ENCODE measurements at regions not wholly inside any gene's neighbourhood (a gene's known extent, or its start where the extent isn't known, plus 50 kb on each side); places are given as distances from the start of the nearest gene placed in this dataset.

- Histone ChIP-seq H3K36me3 (ENCODE audit: control insufficient read depth, low read length) (no peaks in the 10 kb centered on the region), H3K9me3 (ENCODE audit: control insufficient read depth, insufficient read depth, low read length) (no peaks in the 10 kb centered on the region), H3K27me3 (ENCODE audit: control insufficient read depth, low read length) (no peaks in the 10 kb centered on the region), H3K4me3 (ENCODE audit: low read length) (no peak overlapping the region), H4K20me1 (ENCODE audit: control insufficient read depth, insufficient read depth, low read depth, low read length) (no peaks in the 10 kb centered on the region), H3K79me2 (ENCODE audit: control insufficient read depth, low read length) (no peaks in the 10 kb centered on the region), H3K9me2 (replicated peaks; ENCODE audit: control insufficient read depth, low read length) (no peaks in the 10 kb centered on the region), H3F3A (ENCODE audit: control insufficient read depth, insufficient read depth) (no peaks in the 10 kb centered on the region), H3K4me1 (ENCODE audit: control insufficient read depth, low read length) (no peaks in the 10 kb centered on the region), H3K27ac (ENCODE audit: low read depth, low read length) (no peak overlapping the region), H3K4me2 (ENCODE audit: low read length) (no peak overlapping the region)
- TF ChIP-seq CTCF (IDR thresholded peaks at IDR 0.05; ENCODE audit: low read depth, low read length, poor library complexity, severe bottlenecking) (no peak), EZH2phosphoT487 (IDR thresholded peaks at IDR 0.05; ENCODE audit: borderline replicate concordance, low read length) (no peak)
These were observed 232.7 kb upstream of the MAP2 start for GRCh38 chr2:209191139-209191538.

- Histone ChIP-seq H3K36me3 (ENCODE audit: control insufficient read depth, low read length) (no peaks in the 10 kb centered on the region), H3K4me2 (ENCODE audit: low read length) (no peak overlapping the region)
These were observed 229.1 kb upstream of the MAP2 start for GRCh38 chr2:209194717-209195116.

GRCh38 chr2:209208211-209208610 is 215.6 kb upstream of the MAP2 start:
- H3K27me3 ChIP-seq (ENCODE audit: control insufficient read depth, low read length), result no peaks in the 10 kb centered on the region
- H3K9me2 ChIP-seq (replicated peaks; ENCODE audit: control insufficient read depth, low read length), result no peaks in the 10 kb centered on the region
- TF ChIP-seq CTCF (IDR thresholded peaks at IDR 0.05; ENCODE audit: low read depth, low read length, poor library complexity, severe bottlenecking), result peak; percentile 76
- no peak for TF ChIP-seq EZH2phosphoT487 (IDR thresholded peaks at IDR 0.05; ENCODE audit: borderline replicate concordance, low read length)
- H3K9me3 ChIP-seq (ENCODE audit: control insufficient read depth, insufficient read depth, low read length), result no peaks in the 10 kb centered on the region
- no peaks in the 10 kb centered on the region for H3F3A ChIP-seq (ENCODE audit: control insufficient read depth, insufficient read depth)
- H4K20me1 ChIP-seq (ENCODE audit: control insufficient read depth, insufficient read depth, low read depth, low read length), result no peaks in the 10 kb centered on the region
- H3K4me1 ChIP-seq (ENCODE audit: control insufficient read depth, low read length), result no peaks in the 10 kb centered on the region
- H3K27ac ChIP-seq (ENCODE audit: low read depth, low read length), result no peak overlapping the region
- H3K4me3 ChIP-seq (ENCODE audit: low read length), result no peak overlapping the region
- no peaks in the 10 kb centered on the region for H3K79me2 ChIP-seq (ENCODE audit: control insufficient read depth, low read length)
- no peak overlapping the region for H3K4me2 ChIP-seq (ENCODE audit: low read length)
- no peaks in the 10 kb centered on the region for H3K36me3 ChIP-seq (ENCODE audit: control insufficient read depth, low read length)

More at GRCh38 chr2:209194717-209195116, 229.1 kb upstream of the MAP2 start:
- no peak overlapping the region for H3K4me3 ChIP-seq (ENCODE audit: low read length)
- H3K9me3 ChIP-seq (ENCODE audit: control insufficient read depth, insufficient read depth, low read length), result no peaks in the 10 kb centered on the region
- H3K79me2 ChIP-seq (ENCODE audit: control insufficient read depth, low read length), result no peaks in the 10 kb centered on the region
- TF ChIP-seq EZH2phosphoT487 (IDR thresholded peaks at IDR 0.05; ENCODE audit: borderline replicate concordance, low read length) (no peak), CTCF (IDR thresholded peaks at IDR 0.05; ENCODE audit: low read depth, low read length, poor library complexity, severe bottlenecking) (no peak)
- no peaks in the 10 kb centered on the region for H3F3A ChIP-seq (ENCODE audit: control insufficient read depth, insufficient read depth)
- no peaks in the 10 kb centered on the region for H4K20me1 ChIP-seq (ENCODE audit: control insufficient read depth, insufficient read depth, low read depth, low read length)
- H3K27ac ChIP-seq (ENCODE audit: low read depth, low read length), result no peak overlapping the region
- no peaks in the 10 kb centered on the region for H3K9me2 ChIP-seq (replicated peaks; ENCODE audit: control insufficient read depth, low read length)
- H3K27me3 ChIP-seq (ENCODE audit: control insufficient read depth, low read length), result no peaks in the 10 kb centered on the region
- no peaks in the 10 kb centered on the region for H3K4me1 ChIP-seq (ENCODE audit: control insufficient read depth, low read length)

- Histone ChIP-seq H3K4me2 (ENCODE audit: low read length) (no peak overlapping the region), H3K4me1 (ENCODE audit: control insufficient read depth, low read length) (no peaks in the 10 kb centered on the region), H3F3A (ENCODE audit: control insufficient read depth, insufficient read depth) (no peaks in the 10 kb centered on the region), H3K27me3 (ENCODE audit: control insufficient read depth, low read length) (no peaks in the 10 kb centered on the region), H3K9me2 (replicated peaks; ENCODE audit: control insufficient read depth, low read length) (no peaks in the 10 kb centered on the region), H4K20me1 (ENCODE audit: control insufficient read depth, insufficient read depth, low read depth, low read length) (no peaks in the 10 kb centered on the region), H3K36me3 (ENCODE audit: control insufficient read depth, low read length) (no peaks in the 10 kb centered on the region), H3K9me3 (ENCODE audit: control insufficient read depth, insufficient read depth, low read length) (no peaks in the 10 kb centered on the region), H3K4me3 (ENCODE audit: low read length) (no peak overlapping the region), H3K27ac (ENCODE audit: low read depth, low read length) (no peak overlapping the region), H3K79me2 (ENCODE audit: control insufficient read depth, low read length) (no peaks in the 10 kb centered on the region)
- TF ChIP-seq CTCF (IDR thresholded peaks at IDR 0.05; ENCODE audit: low read depth, low read length, poor library complexity, severe bottlenecking) (no peak), EZH2phosphoT487 (IDR thresholded peaks at IDR 0.05; ENCODE audit: borderline replicate concordance, low read length) (no peak)
These were observed 213.9 kb upstream of the MAP2 start for GRCh38 chr2:209209943-209210342.
